ENCODE measurements at regions not wholly inside any gene's neighbourhood (a gene's known extent, or its start where the extent isn't known, plus 50 kb on each side); places are given as distances from the start of the nearest gene placed in this dataset.

- no peak for DNase-seq
- no peak overlapping the region for H3K4me3 Mint-ChIP-seq
- no peaks in the 10 kb centered on the region for H3K36me3 Mint-ChIP-seq
- H3K4me1 Mint-ChIP-seq, result no peaks in the 10 kb centered on the region
- CTCF ChIA-PET, result no interaction called here
- no peaks in the 10 kb centered on the region for H3K9me3 Mint-ChIP-seq
- H3K27ac Mint-ChIP-seq, result no peak overlapping the region
- H3K27me3 Mint-ChIP-seq, result no peaks in the 10 kb centered on the region
These were observed 429.6 kb downstream of the PLPP3 start for GRCh38 chr1:56149761-56150160.

- Mint-ChIP-seq H3K27me3 (no peaks in the 10 kb centered on the region), H3K4me3 (no peak overlapping the region), H3K9me3 (no peaks in the 10 kb centered on the region), H3K36me3 (no peaks in the 10 kb centered on the region), H3K4me1 (no peaks in the 10 kb centered on the region), H3K27ac (no peak overlapping the region)
- CTCF ChIA-PET, result no interaction called here
- DNase-seq, result no peak
These were observed 430.8 kb downstream of the PLPP3 start for GRCh38 chr1:56148326-56149193.

- Mint-ChIP-seq H3K27ac (no peak overlapping the region), H3K4me3 (no peak overlapping the region), H3K9me3 (no peaks in the 10 kb centered on the region), H3K36me3 (no peaks in the 10 kb centered on the region), H3K27me3 (no peaks in the 10 kb centered on the region), H3K4me1 (no peaks in the 10 kb centered on the region)
- CTCF ChIA-PET, result no interaction called here
- no peak for DNase-seq
These were observed 431.9 kb downstream of the PLPP3 start for GRCh38 chr1:56147459-56147858.

- DNase-seq, result no peak
- Mint-ChIP-seq H3K9me3 (no peaks in the 10 kb centered on the region), H3K4me3 (no peak overlapping the region), H3K27me3 (no peaks in the 10 kb centered on the region), H3K27ac (no peak overlapping the region), H3K4me1 (no peaks in the 10 kb centered on the region), H3K36me3 (no peaks in the 10 kb centered on the region)
- CTCF ChIA-PET, result no interaction called here
These were observed 432.3 kb downstream of the PLPP3 start for GRCh38 chr1:56147034-56147433.

- Mint-ChIP-seq H3K9me3 (no peaks in the 10 kb centered on the region), H3K4me3 (no peak overlapping the region), H3K36me3 (no peaks in the 10 kb centered on the region), H3K27me3 (no peaks in the 10 kb centered on the region), H3K27ac (no peak overlapping the region), H3K4me1 (no peaks in the 10 kb centered on the region)
- no peak for DNase-seq
- CTCF ChIA-PET, result no interaction called here
These were observed 432.9 kb downstream of the PLPP3 start for GRCh38 chr1:56146449-56146848.

- H3K27me3 Mint-ChIP-seq, result no peaks in the 10 kb centered on the region
- no peaks in the 10 kb centered on the region for H3K9me3 Mint-ChIP-seq
- H3K36me3 Mint-ChIP-seq, result no peaks in the 10 kb centered on the region
- CTCF ChIA-PET, result no interaction called here
- no peak overlapping the region for H3K4me3 Mint-ChIP-seq
- H3K27ac Mint-ChIP-seq, result no peak overlapping the region
- DNase-seq, result no peak
- H3K4me1 Mint-ChIP-seq, result no peaks in the 10 kb centered on the region
These were observed 433.8 kb downstream of the PLPP3 start for GRCh38 chr1:56145581-56145980.

GRCh38 chr1:56142301-56142700 is 437.1 kb downstream of the PLPP3 start:
- Mint-ChIP-seq H3K27ac (no peak overlapping the region), H3K4me1 (no peaks in the 10 kb centered on the region), H3K36me3 (no peaks in the 10 kb centered on the region), H3K27me3 (no peaks in the 10 kb centered on the region), H3K9me3 (no peaks in the 10 kb centered on the region), H3K4me3 (no peak overlapping the region)
- no peak for DNase-seq
- CTCF ChIA-PET, result no interaction called here

- H3K4me1 Mint-ChIP-seq, result no peaks in the 10 kb centered on the region
- CTCF ChIA-PET, result no interaction called here
These were observed 439.5 kb downstream of the PLPP3 start for GRCh38 chr1:56139836-56140235.

GRCh38 chr1:56137521-56138505 is 441.6 kb downstream of the PLPP3 start:
- H3K4me3 Mint-ChIP-seq, result no peak overlapping the region
- CTCF ChIA-PET, result interaction anchor here (0.6 kb wide), 1 partner anchor 223 kb away, joined by 3 read pairs; no protein-coding TSS in a partner anchor
- H3K27ac Mint-ChIP-seq, result no peak overlapping the region
- no peak for DNase-seq
- H3K36me3 Mint-ChIP-seq, result no peaks in the 10 kb centered on the region
- H3K27me3 Mint-ChIP-seq, result no peaks in the 10 kb centered on the region
- no peaks in the 10 kb centered on the region for H3K9me3 Mint-ChIP-seq
- no peaks in the 10 kb centered on the region for H3K4me1 Mint-ChIP-seq

More at GRCh38 chr1:56139836-56140235, 439.5 kb downstream of the PLPP3 start:
- Mint-ChIP-seq H3K4me3 (no peak overlapping the region), H3K27ac (no peak overlapping the region), H3K27me3 (no peaks in the 10 kb centered on the region), H3K9me3 (no peaks in the 10 kb centered on the region), H3K36me3 (no peaks in the 10 kb centered on the region)
- no peak for DNase-seq

- CTCF ChIA-PET, result no interaction called here
These were observed 442.3 kb downstream of the PLPP3 start for GRCh38 chr1:56137090-56137489.

GRCh38 chr1:56135864-56136147 is 443.6 kb downstream of the PLPP3 start:
- Mint-ChIP-seq H3K9me3 (no peaks in the 10 kb centered on the region), H3K27ac (no peak overlapping the region), H3K4me1 (no peaks in the 10 kb centered on the region), H3K27me3 (no peaks in the 10 kb centered on the region), H3K4me3 (no peak overlapping the region), H3K36me3 (no peaks in the 10 kb centered on the region)
- no peak for DNase-seq
- CTCF ChIA-PET, result no interaction called here

More at GRCh38 chr1:56137090-56137489, 442.3 kb downstream of the PLPP3 start:
- Mint-ChIP-seq H3K27ac (no peak overlapping the region), H3K4me1 (no peaks in the 10 kb centered on the region), H3K27me3 (no peaks in the 10 kb centered on the region), H3K36me3 (no peaks in the 10 kb centered on the region), H3K9me3 (no peaks in the 10 kb centered on the region), H3K4me3 (no peak overlapping the region)
- no peak for DNase-seq

- Mint-ChIP-seq H3K4me1 (no peaks in the 10 kb centered on the region), H3K27me3 (no peaks in the 10 kb centered on the region), H3K4me3 (no peak overlapping the region)
These were observed 444.1 kb downstream of the PLPP3 start for GRCh38 chr1:56135069-56135863.

GRCh38 chr1:56133522-56134472 is 445.6 kb downstream of the PLPP3 start:
- H3K27ac Mint-ChIP-seq, result no peak overlapping the region
- H3K4me3 Mint-ChIP-seq, result no peak overlapping the region
- CTCF ChIA-PET, result no interaction called here
- H3K4me1 Mint-ChIP-seq, result no peaks in the 10 kb centered on the region
- no peaks in the 10 kb centered on the region for H3K36me3 Mint-ChIP-seq
- DNase-seq, result no peak
- H3K27me3 Mint-ChIP-seq, result no peaks in the 10 kb centered on the region
- no peaks in the 10 kb centered on the region for H3K9me3 Mint-ChIP-seq

More at GRCh38 chr1:56135069-56135863, 444.1 kb downstream of the PLPP3 start:
- Mint-ChIP-seq H3K9me3 (no peaks in the 10 kb centered on the region), H3K36me3 (no peaks in the 10 kb centered on the region), H3K27ac (no peak overlapping the region)
- CTCF ChIA-PET, result no interaction called here
- DNase-seq, result no peak
